Lung microvascular endothelial cell (primary cell): ENCODE measurements at regions not wholly inside any gene's neighbourhood (a gene's known extent, or its start where the extent isn't known, plus 50 kb on each side); places are given as distances from the start of the nearest gene placed in this dataset.

Source experiments
- DNase-seq, 2 donors: peaks; one replicate each; pipeline versions ENCODE4 v3.0.0 to v3.0.0-alpha.2; 2010; ENCODE audit warnings: low read depth in 2 of 2

- no peak for DNase-seq
Measured at GRCh38 chr2:81645745-81646301, 1341.3 kb upstream of the LRRTM1 start.

- DNase-seq: no peak
Measured at GRCh38 chr2:81644189-81644588, 1339.6 kb upstream of the LRRTM1 start.

- no peak for DNase-seq
Measured at GRCh38 chr2:81624825-81625224, 1320.3 kb upstream of the LRRTM1 start.

GRCh38 chr2:81600088-81600487 lies 1295.5 kb upstream of the LRRTM1 start:
- DNase-seq: no peak

GRCh38 chr2:81598453-81598852 lies 1293.9 kb upstream of the LRRTM1 start:
- no peak for DNase-seq

- DNase-seq: no peak
Measured at GRCh38 chr2:81589406-81589805, 1284.9 kb upstream of the LRRTM1 start.

GRCh38 chr2:81583311-81584108 lies 1279.0 kb upstream of the LRRTM1 start:
- DNase-seq: no peak

GRCh38 chr2:81576713-81577112 lies 1272.2 kb upstream of the LRRTM1 start:
- no peak for DNase-seq

- DNase-seq: no peak
Measured at GRCh38 chr2:81551040-81551634, 1246.6 kb upstream of the LRRTM1 start.

GRCh38 chr2:81550277-81550676 lies 1245.7 kb upstream of the LRRTM1 start:
- no peak for DNase-seq

- no peak for DNase-seq
Measured at GRCh38 chr2:81549646-81550045, 1245.1 kb upstream of the LRRTM1 start.

GRCh38 chr2:81545626-81546025 lies 1241.1 kb upstream of the LRRTM1 start:
- DNase-seq: no peak

GRCh38 chr2:81542119-81542518 lies 1237.6 kb upstream of the LRRTM1 start:
- DNase-seq: no peak

- no peak for DNase-seq
Measured at GRCh38 chr2:81529944-81530343, 1225.4 kb upstream of the LRRTM1 start.

- DNase-seq: no peak
Measured at GRCh38 chr2:81528852-81529480, 1224.4 kb upstream of the LRRTM1 start.

- DNase-seq: no peak
Measured at GRCh38 chr2:81523344-81523743, 1218.8 kb upstream of the LRRTM1 start.

- DNase-seq: no peak
Measured at GRCh38 chr2:81513328-81513727, 1208.8 kb upstream of the LRRTM1 start.

GRCh38 chr2:81505586-81505985 lies 1201.0 kb upstream of the LRRTM1 start:
- DNase-seq: no peak

GRCh38 chr2:81495556-81495955 lies 1191.0 kb upstream of the LRRTM1 start:
- DNase-seq: no peak

GRCh38 chr2:81483254-81483653 lies 1178.7 kb upstream of the LRRTM1 start:
- DNase-seq: no peak

GRCh38 chr2:81481994-81482368 lies 1177.4 kb upstream of the LRRTM1 start:
- DNase-seq: no peak

- DNase-seq: no peak
Measured at GRCh38 chr2:81481242-81481993, 1176.9 kb upstream of the LRRTM1 start.
